ENCODE measurements at regions not wholly inside any gene's neighbourhood (a gene's known extent, or its start where the extent isn't known, plus 50 kb on each side); places are given as distances from the start of the nearest gene placed in this dataset.

GRCh38 chr11:69372589-69373250 lies 78.8 kb downstream of the MYEOV start:
- TF ChIP-seq CTCF (IDR thresholded peaks at IDR 0.05) (no peak), EZH2 (IDR thresholded peaks at IDR 0.05) (no peak)
